ENCODE measurements at regions not wholly inside any gene's neighbourhood (a gene's known extent, or its start where the extent isn't known, plus 50 kb on each side); places are given as distances from the start of the nearest gene placed in this dataset.

- H3K27me3 ChIP-seq (ENCODE audit: control insufficient read depth in 3 of 3, insufficient read depth in 3 of 3, low read length in 3 of 3), result peaks cover 0 to 5% (median 0%) of the 10 kb centered on the region in 3 donors
- 80 to 89% (median 81%) methylated on average over 3 of the region's 3 CpGs for WGBS, 3 donors
- H3K4me1 ChIP-seq (ENCODE audit: control insufficient read depth in 3 of 3, insufficient read depth in 2 of 3, low read depth in 1 of 3, low read length in 2 of 3), result peaks cover 0 to 3% (median 0%) of the 10 kb centered on the region in 3 donors
- no peak overlapping the region for H3K27ac ChIP-seq (ENCODE audit: low read depth in 1 of 3, low read length in 2 of 3)
- FAIRE-seq, result no peak
- H3K36me3 ChIP-seq (ENCODE audit: control insufficient read depth in 3 of 3, insufficient read depth in 2 of 3, low read depth in 1 of 3, low read length in 3 of 3), result no peaks in the 10 kb centered on the region
- no peak for DNase-seq
- H3K9me3 ChIP-seq (ENCODE audit: control insufficient read depth in 2 of 2, insufficient read depth in 1 of 2, low read depth in 1 of 2, low read length in 1 of 2), result no peaks in the 10 kb centered on the region
- no peak overlapping the region for H3K4me3 ChIP-seq (ENCODE audit: low read depth in 1 of 3, low read length in 3 of 3)
Observed at GRCh38 chr4:74878323-74878722, 54.6 kb upstream of the PARM1 start.

- Histone ChIP-seq H3K27me3 (ENCODE audit: control insufficient read depth in 3 of 3, insufficient read depth in 3 of 3, low read length in 3 of 3) (peaks cover 0 to 2% (median 0%) of the 10 kb centered on the region in 3 donors), H3K27ac (ENCODE audit: low read depth in 1 of 3, low read length in 2 of 3) (no peak overlapping the region), H3K4me1 (ENCODE audit: control insufficient read depth in 3 of 3, insufficient read depth in 2 of 3, low read depth in 1 of 3, low read length in 2 of 3) (peaks cover 0 to 3% (median 0%) of the 10 kb centered on the region in 3 donors), H3K9me3 (ENCODE audit: control insufficient read depth in 2 of 2, insufficient read depth in 1 of 2, low read depth in 1 of 2, low read length in 1 of 2) (no peaks in the 10 kb centered on the region), H3K36me3 (ENCODE audit: control insufficient read depth in 3 of 3, insufficient read depth in 2 of 3, low read depth in 1 of 3, low read length in 3 of 3) (no peaks in the 10 kb centered on the region), H3K4me3 (ENCODE audit: low read depth in 1 of 3, low read length in 3 of 3) (no peak overlapping the region)
- DNase-seq, result peak in 1 of 2 donors; percentile 16
- WGBS, 3 donors, result 54 to 67% (median 64%) methylated on average over 2 of the region's 2 CpGs
- no peak for FAIRE-seq
Observed at GRCh38 chr4:74875451-74875850, 57.5 kb upstream of the PARM1 start.

GRCh38 chr4:74874753-74875367, 58.1 kb upstream of the PARM1 start:
- no peak for FAIRE-seq
- peak; percentile 75 to 81 for DNase-seq
- Histone ChIP-seq H3K36me3 (ENCODE audit: control insufficient read depth in 3 of 3, insufficient read depth in 2 of 3, low read depth in 1 of 3, low read length in 3 of 3) (no peaks in the 10 kb centered on the region), H3K4me1 (ENCODE audit: control insufficient read depth in 3 of 3, insufficient read depth in 2 of 3, low read depth in 1 of 3, low read length in 2 of 3) (peaks cover 0 to 3% (median 0%) of the 10 kb centered on the region in 3 donors), H3K4me3 (ENCODE audit: low read depth in 1 of 3, low read length in 3 of 3) (no peak overlapping the region), H3K9me3 (ENCODE audit: control insufficient read depth in 2 of 2, insufficient read depth in 1 of 2, low read depth in 1 of 2, low read length in 1 of 2) (no peaks in the 10 kb centered on the region), H3K27me3 (ENCODE audit: control insufficient read depth in 3 of 3, insufficient read depth in 3 of 3, low read length in 3 of 3) (peaks cover 0 to 2% (median 0%) of the 10 kb centered on the region in 3 donors), H3K27ac (ENCODE audit: low read depth in 1 of 3, low read length in 2 of 3) (no peak overlapping the region)
- 11 to 13% (median 13%) methylated on average over 1 of the region's 1 CpG for WGBS, 3 donors

GRCh38 chr4:74873545-74874301, 59.2 kb upstream of the PARM1 start:
- Histone ChIP-seq H3K27ac (ENCODE audit: low read depth in 1 of 3, low read length in 2 of 3) (no peak overlapping the region), H3K4me3 (ENCODE audit: low read depth in 1 of 3, low read length in 3 of 3) (no peak overlapping the region), H3K27me3 (ENCODE audit: control insufficient read depth in 3 of 3, insufficient read depth in 3 of 3, low read length in 3 of 3) (peaks cover 0 to 2% (median 0%) of the 10 kb centered on the region in 3 donors), H3K4me1 (ENCODE audit: control insufficient read depth in 3 of 3, insufficient read depth in 2 of 3, low read depth in 1 of 3, low read length in 2 of 3) (peaks cover 0 to 3% (median 0%) of the 10 kb centered on the region in 3 donors), H3K9me3 (ENCODE audit: control insufficient read depth in 2 of 2, insufficient read depth in 1 of 2, low read depth in 1 of 2, low read length in 1 of 2) (no peaks in the 10 kb centered on the region), H3K36me3 (ENCODE audit: control insufficient read depth in 3 of 3, insufficient read depth in 2 of 3, low read depth in 1 of 3, low read length in 3 of 3) (no peaks in the 10 kb centered on the region)
- peak in 1 of 2 donors; percentile 4 for DNase-seq
- FAIRE-seq, result no peak
- 16 to 32% (median 17%) methylated on average over 3 of the region's 3 CpGs for WGBS, 3 donors

GRCh38 chr4:74858921-74859562, 64.7 kb upstream of the BTC start:
- WGBS, 3 donors, result 69 to 78% (median 74%) methylated on average over 6 of the region's 6 CpGs

GRCh38 chr4:74855879-74856278, 61.6 kb upstream of the BTC start:
- whole genome bisulfite sequencing, 3 donors, result 73 to 79% (median 78%) methylated on average over 2 of the region's 2 CpGs
- H3K4me1 ChIP-seq (ENCODE audit: control insufficient read depth in 3 of 3, insufficient read depth in 2 of 3, low read depth in 1 of 3, low read length in 2 of 3), result no peaks in the 10 kb centered on the region
- H3K27ac ChIP-seq (ENCODE audit: low read depth in 1 of 3, low read length in 2 of 3), result no peak overlapping the region
- H3K4me3 ChIP-seq (ENCODE audit: low read depth in 1 of 3, low read length in 3 of 3), result no peak overlapping the region
- no peaks in the 10 kb centered on the region for H3K9me3 ChIP-seq (ENCODE audit: control insufficient read depth in 2 of 2, insufficient read depth in 1 of 2, low read depth in 1 of 2, low read length in 1 of 2)
- H3K27me3 ChIP-seq (ENCODE audit: control insufficient read depth in 3 of 3, insufficient read depth in 3 of 3, low read length in 3 of 3), result no peaks in the 10 kb centered on the region
- FAIRE-seq, result no peak
- no peak for DNase-seq
- no peaks in the 10 kb centered on the region for H3K36me3 ChIP-seq (ENCODE audit: control insufficient read depth in 3 of 3, insufficient read depth in 2 of 3, low read depth in 1 of 3, low read length in 3 of 3)

More at GRCh38 chr4:74858921-74859562, 64.7 kb upstream of the BTC start:
- H3K27me3 ChIP-seq (ENCODE audit: control insufficient read depth in 3 of 3, insufficient read depth in 3 of 3, low read length in 3 of 3), result no peaks in the 10 kb centered on the region
- FAIRE-seq (no peak), DNase-seq (no peak)
- H3K27ac ChIP-seq (ENCODE audit: low read depth in 1 of 3, low read length in 2 of 3), result no peak overlapping the region
- H3K4me3 ChIP-seq (ENCODE audit: low read depth in 1 of 3, low read length in 3 of 3), result no peak overlapping the region
- H3K36me3 ChIP-seq (ENCODE audit: control insufficient read depth in 3 of 3, insufficient read depth in 2 of 3, low read depth in 1 of 3, low read length in 3 of 3), result no peaks in the 10 kb centered on the region
- H3K9me3 ChIP-seq (ENCODE audit: control insufficient read depth in 2 of 2, insufficient read depth in 1 of 2, low read depth in 1 of 2, low read length in 1 of 2), result no peaks in the 10 kb centered on the region
- H3K4me1 ChIP-seq (ENCODE audit: control insufficient read depth in 3 of 3, insufficient read depth in 2 of 3, low read depth in 1 of 3, low read length in 2 of 3), result no peaks in the 10 kb centered on the region

- 93 to 96% (median 94%) methylated on average over 4 of the region's 4 CpGs for WGBS, 3 donors
- no peak for FAIRE-seq
- Histone ChIP-seq H3K4me1 (ENCODE audit: control insufficient read depth in 3 of 3, insufficient read depth in 2 of 3, low read depth in 1 of 3, low read length in 2 of 3) (no peaks in the 10 kb centered on the region), H3K9me3 (ENCODE audit: control insufficient read depth in 2 of 2, insufficient read depth in 1 of 2, low read depth in 1 of 2, low read length in 1 of 2) (no peaks in the 10 kb centered on the region), H3K27me3 (ENCODE audit: control insufficient read depth in 3 of 3, insufficient read depth in 3 of 3, low read length in 3 of 3) (no peaks in the 10 kb centered on the region), H3K27ac (ENCODE audit: low read depth in 1 of 3, low read length in 2 of 3) (no peak overlapping the region), H3K36me3 (ENCODE audit: control insufficient read depth in 3 of 3, insufficient read depth in 2 of 3, low read depth in 1 of 3, low read length in 3 of 3) (no peaks in the 10 kb centered on the region), H3K4me3 (ENCODE audit: low read depth in 1 of 3, low read length in 3 of 3) (no peak overlapping the region)
- DNase-seq, result no peak
Observed at GRCh38 chr4:74848774-74849173, 54.5 kb upstream of the BTC start.

- Histone ChIP-seq H3K36me3 (ENCODE audit: control insufficient read depth in 3 of 3, insufficient read depth in 2 of 3, low read depth in 1 of 3, low read length in 3 of 3) (no peaks in the 10 kb centered on the region), H3K9me3 (ENCODE audit: control insufficient read depth in 2 of 2, insufficient read depth in 1 of 2, low read depth in 1 of 2, low read length in 1 of 2) (no peaks in the 10 kb centered on the region), H3K4me3 (ENCODE audit: low read depth in 1 of 3, low read length in 3 of 3) (no peak overlapping the region), H3K4me1 (ENCODE audit: control insufficient read depth in 3 of 3, insufficient read depth in 2 of 3, low read depth in 1 of 3, low read length in 2 of 3) (no peaks in the 10 kb centered on the region), H3K27ac (ENCODE audit: low read depth in 1 of 3, low read length in 2 of 3) (no peak overlapping the region), H3K27me3 (ENCODE audit: control insufficient read depth in 3 of 3, insufficient read depth in 3 of 3, low read length in 3 of 3) (no peaks in the 10 kb centered on the region)
- DNase-seq (no peak), FAIRE-seq (no peak)
- 87 to 97% (median 88%) methylated on average over 1 of the region's 1 CpG for WGBS, 3 donors
Observed at GRCh38 chr4:74845834-74846233, 51.5 kb upstream of the BTC start.

Data from small intestine (tissue), 7 donors.